ENCODE measurements at regions not wholly inside any gene's neighbourhood (a gene's known extent, or its start where the extent isn't known, plus 50 kb on each side); places are given as distances from the start of the nearest gene placed in this dataset.
A peak's percentile ranks its signal among the peaks of the same experiment; 100 is the strongest.

GRCh38 chr1:58090640-58091039, 455.9 kb downstream of the OMA1 start:
- H3K9ac ChIP-seq = no peak overlapping the region
- H3K4me3 ChIP-seq = no peak overlapping the region
- H3K36me3 Mint-ChIP-seq = no peaks in the 10 kb centered on the region
- no peaks in the 10 kb centered on the region for H3K36me3 ChIP-seq
- H3K27me3 ChIP-seq = no peaks in the 10 kb centered on the region
- H3K9me3 ChIP-seq (ENCODE audit: low read depth) = no peaks in the 10 kb centered on the region
- H3K27ac Mint-ChIP-seq = peak overlapping the region; percentile 80
- H3F3A ChIP-seq (ENCODE audit: low read depth) = no peaks in the 10 kb centered on the region
- no peaks in the 10 kb centered on the region for H3K9me3 Mint-ChIP-seq
- no peak overlapping the region for H3K4me2 ChIP-seq
- H3K27me3 Mint-ChIP-seq (ENCODE audit: insufficient read depth, low read depth) = no peaks in the 10 kb centered on the region
- H4K20me1 ChIP-seq (ENCODE audit: low read depth) = no peaks in the 10 kb centered on the region
- H3K4me3 Mint-ChIP-seq = no peak overlapping the region
- H2AFZ ChIP-seq (replicated peaks) = no peak overlapping the region
- H3K79me2 ChIP-seq (ENCODE audit: low read depth) = no peaks in the 10 kb centered on the region
- DNase-seq (ENCODE audit: low spot score) = no peak
- TF ChIP-seq, protein P1, sequence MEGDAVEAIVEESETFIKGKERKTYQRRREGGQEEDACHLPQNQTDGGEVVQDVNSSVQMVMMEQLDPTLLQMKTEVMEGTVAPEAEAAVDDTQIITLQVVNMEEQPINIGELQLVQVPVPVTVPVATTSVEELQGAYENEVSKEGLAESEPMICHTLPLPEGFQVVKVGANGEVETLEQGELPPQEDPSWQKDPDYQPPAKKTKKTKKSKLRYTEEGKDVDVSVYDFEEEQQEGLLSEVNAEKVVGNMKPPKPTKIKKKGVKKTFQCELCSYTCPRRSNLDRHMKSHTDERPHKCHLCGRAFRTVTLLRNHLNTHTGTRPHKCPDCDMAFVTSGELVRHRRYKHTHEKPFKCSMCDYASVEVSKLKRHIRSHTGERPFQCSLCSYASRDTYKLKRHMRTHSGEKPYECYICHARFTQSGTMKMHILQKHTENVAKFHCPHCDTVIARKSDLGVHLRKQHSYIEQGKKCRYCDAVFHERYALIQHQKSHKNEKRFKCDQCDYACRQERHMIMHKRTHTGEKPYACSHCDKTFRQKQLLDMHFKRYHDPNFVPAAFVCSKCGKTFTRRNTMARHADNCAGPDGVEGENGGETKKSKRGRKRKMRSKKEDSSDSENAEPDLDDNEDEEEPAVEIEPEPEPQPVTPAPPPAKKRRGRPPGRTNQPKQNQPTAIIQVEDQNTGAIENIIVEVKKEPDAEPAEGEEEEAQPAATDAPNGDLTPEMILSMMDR (IDR thresholded peaks at IDR 0.05) = no peak
- TF ChIP-seq EZH2phosphoT487 (IDR thresholded peaks at IDR 0.05) (no peak), EZH2 (IDR thresholded peaks at IDR 0.05) (no peak)
- H3K27ac ChIP-seq = no peak overlapping the region
- H3K4me1 Mint-ChIP-seq = peaks cover 44% of the 10 kb centered on the region
- H3K4me1 ChIP-seq = peaks cover 20% of the 10 kb centered on the region

GRCh38 chr1:58089898-58090534, 456.5 kb downstream of the OMA1 start:
- Mint-ChIP-seq H3K9me3 (no peaks in the 10 kb centered on the region), H3K36me3 (no peaks in the 10 kb centered on the region), H3K27ac (peak overlapping the region; percentile 80), H3K27me3 (ENCODE audit: insufficient read depth, low read depth) (no peaks in the 10 kb centered on the region), H3K4me3 (no peak overlapping the region), H3K4me1 (peaks cover 44% of the 10 kb centered on the region)
- Histone ChIP-seq H4K20me1 (ENCODE audit: low read depth) (no peaks in the 10 kb centered on the region), H3K4me3 (no peak overlapping the region), H2AFZ (replicated peaks) (no peak overlapping the region), H3K27ac (no peak overlapping the region), H3K27me3 (no peaks in the 10 kb centered on the region), H3K4me1 (peaks cover 20% of the 10 kb centered on the region), H3K79me2 (ENCODE audit: low read depth) (no peaks in the 10 kb centered on the region), H3K9me3 (ENCODE audit: low read depth) (no peaks in the 10 kb centered on the region), H3F3A (ENCODE audit: low read depth) (no peaks in the 10 kb centered on the region), H3K4me2 (no peak overlapping the region), H3K9ac (no peak overlapping the region), H3K36me3 (no peaks in the 10 kb centered on the region)
- no peak for DNase-seq (ENCODE audit: low spot score)
- TF ChIP-seq EZH2 (IDR thresholded peaks at IDR 0.05) = no peak
- TF ChIP-seq, protein P1 (IDR thresholded peaks at IDR 0.05) = no peak
- no peak for TF ChIP-seq EZH2phosphoT487 (IDR thresholded peaks at IDR 0.05)

- H3K27ac Mint-ChIP-seq = peak overlapping the region; percentile 51
- H3K27me3 Mint-ChIP-seq (ENCODE audit: insufficient read depth, low read depth) = no peaks in the 10 kb centered on the region
Observed at GRCh38 chr1:58084266-58084665, 462.3 kb downstream of the OMA1 start.

More at GRCh38 chr1:58084266-58084665, 462.3 kb downstream of the OMA1 start:
- H3K27ac ChIP-seq = no peak overlapping the region
- H2AFZ ChIP-seq (replicated peaks) = no peak overlapping the region
- Mint-ChIP-seq H3K36me3 (no peaks in the 10 kb centered on the region), H3K4me3 (no peak overlapping the region), H3K9me3 (no peaks in the 10 kb centered on the region), H3K4me1 (peaks cover 36% of the 10 kb centered on the region)
- no peaks in the 10 kb centered on the region for H3K27me3 ChIP-seq
- H3K4me3 ChIP-seq = no peak overlapping the region
- H3K4me2 ChIP-seq = no peak overlapping the region
- DNase-seq (ENCODE audit: low spot score) = no peak
- no peak overlapping the region for H3K9ac ChIP-seq
- no peaks in the 10 kb centered on the region for H3K79me2 ChIP-seq (ENCODE audit: low read depth)
- no peak for TF ChIP-seq EZH2phosphoT487 (IDR thresholded peaks at IDR 0.05)
- no peak for TF ChIP-seq EZH2 (IDR thresholded peaks at IDR 0.05)
- TF ChIP-seq, protein P1 (IDR thresholded peaks at IDR 0.05) = no peak
- H3K36me3 ChIP-seq = no peaks in the 10 kb centered on the region
- H3K9me3 ChIP-seq (ENCODE audit: low read depth) = no peaks in the 10 kb centered on the region
- H3K4me1 ChIP-seq = peaks cover 31% of the 10 kb centered on the region
- H4K20me1 ChIP-seq (ENCODE audit: low read depth) = no peaks in the 10 kb centered on the region
- no peaks in the 10 kb centered on the region for H3F3A ChIP-seq (ENCODE audit: low read depth)

Data from neural progenitor cell (in vitro differentiated cells).